HG03354 (cell line): ENCODE measurements at regions not wholly inside any gene's neighbourhood (a gene's known extent, or its start where the extent isn't known, plus 50 kb on each side); places are given as distances from the start of the nearest gene placed in this dataset.

Experiments used
- ATAC-seq: cut with Tn5 transposase; IDR thresholded peaks from one replicate; pipeline ENCODE4 v1.9.1; 2021; ENCODE audit warnings: mild to moderate bottlenecking; ENCODE audit not compliant: unreplicated experiment, poor library complexity, severe bottlenecking

DNA sequence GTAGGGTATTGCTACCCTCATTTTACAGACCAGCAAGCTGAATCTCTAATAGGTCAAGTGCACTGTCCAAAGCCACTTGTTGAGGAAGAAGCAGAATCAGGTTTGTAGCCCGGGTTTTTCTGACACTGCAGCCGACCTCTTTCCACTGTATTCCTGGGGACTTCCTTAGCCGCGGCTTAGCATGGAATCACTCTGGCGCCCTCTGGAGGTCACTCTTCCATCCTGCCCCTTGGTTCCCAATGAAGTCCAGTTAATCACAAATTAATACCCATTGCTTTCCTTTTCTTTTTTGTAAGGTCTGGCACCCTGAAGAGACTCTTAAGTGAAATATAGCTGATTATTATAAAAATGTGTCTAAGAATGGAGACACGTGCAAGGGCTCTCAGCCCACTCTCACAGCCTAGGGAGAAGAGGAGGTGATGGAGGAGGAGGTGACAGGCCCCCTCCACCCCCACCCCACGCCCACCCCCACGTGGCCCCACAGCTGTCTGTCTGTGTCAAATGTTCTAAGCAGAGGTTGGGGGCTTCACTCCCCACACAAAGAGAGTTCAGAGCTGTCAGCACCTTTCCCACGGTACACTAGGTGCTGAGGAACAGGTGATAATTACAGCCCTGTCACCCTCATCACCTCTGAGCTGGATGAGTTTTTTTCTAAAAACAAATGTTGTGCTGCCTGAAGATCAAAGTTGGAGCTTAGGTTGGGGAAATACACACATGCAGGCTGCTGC lies 57.7 kb upstream of the DRD2 start:
- no peak for ATAC-seq

DNA sequence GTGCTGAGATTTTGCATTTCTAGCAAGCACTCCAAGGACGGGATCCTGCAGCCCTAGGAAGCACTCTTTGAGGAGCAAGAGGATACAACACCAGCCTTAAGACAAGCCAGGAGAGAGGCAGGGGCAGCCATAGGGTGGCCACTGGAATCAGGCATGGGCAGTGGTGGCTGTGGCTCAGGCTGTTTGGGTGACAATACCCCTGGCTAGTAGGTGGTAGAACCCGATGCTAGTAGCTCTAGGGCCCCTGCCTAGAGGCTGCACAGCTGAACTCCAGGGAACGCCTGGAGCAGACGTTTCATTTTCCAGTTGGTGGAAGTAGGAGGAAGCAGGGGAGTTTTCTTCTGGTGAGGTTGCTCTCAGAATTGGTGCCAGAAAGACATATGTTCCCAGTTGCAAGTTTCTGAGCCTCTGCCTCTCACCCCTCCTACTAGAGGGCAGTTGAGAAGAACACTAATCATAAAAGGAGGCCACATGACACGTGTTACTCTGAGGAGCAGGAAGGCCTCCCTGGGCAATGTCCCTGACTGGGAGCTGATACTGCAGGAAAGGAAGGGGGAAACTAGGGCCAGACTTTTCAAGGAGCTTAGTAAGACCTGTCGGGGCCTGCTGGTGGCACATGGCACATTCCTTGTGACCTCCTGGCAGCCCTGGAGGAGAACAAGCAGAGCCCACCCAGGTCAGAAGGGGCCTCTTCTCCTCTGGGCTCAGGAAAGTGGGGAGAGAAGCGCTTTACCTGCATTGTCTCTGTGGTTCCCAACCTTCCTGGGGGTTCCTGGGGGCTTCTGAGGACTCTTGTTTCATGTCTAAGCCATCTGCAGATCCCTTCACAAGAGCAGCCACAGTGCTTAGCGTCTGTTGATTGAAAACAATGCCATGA lies 56.6 kb upstream of the DRD2 start:
- no peak for ATAC-seq

DNA sequence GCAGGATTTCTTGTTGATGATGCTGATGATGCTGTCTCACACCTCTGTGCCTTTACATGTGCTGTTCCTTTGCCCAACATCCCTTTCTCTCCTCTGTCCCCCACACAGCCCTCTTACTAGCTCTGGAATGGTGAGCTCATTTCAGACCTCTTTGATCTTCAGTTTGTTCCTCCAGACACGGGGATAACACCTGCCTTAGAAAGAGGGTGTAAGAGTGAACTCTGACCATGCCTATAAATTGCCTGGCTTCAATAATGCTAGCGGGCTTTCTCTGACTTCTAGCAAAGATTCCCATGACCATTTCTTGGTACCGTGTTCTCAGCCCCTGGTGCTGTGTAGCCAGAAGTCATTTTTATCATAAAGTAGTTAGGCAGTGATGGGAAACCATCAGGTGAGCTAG lies 55.9 kb upstream of the DRD2 start:
- ATAC-seq: no peak

DNA sequence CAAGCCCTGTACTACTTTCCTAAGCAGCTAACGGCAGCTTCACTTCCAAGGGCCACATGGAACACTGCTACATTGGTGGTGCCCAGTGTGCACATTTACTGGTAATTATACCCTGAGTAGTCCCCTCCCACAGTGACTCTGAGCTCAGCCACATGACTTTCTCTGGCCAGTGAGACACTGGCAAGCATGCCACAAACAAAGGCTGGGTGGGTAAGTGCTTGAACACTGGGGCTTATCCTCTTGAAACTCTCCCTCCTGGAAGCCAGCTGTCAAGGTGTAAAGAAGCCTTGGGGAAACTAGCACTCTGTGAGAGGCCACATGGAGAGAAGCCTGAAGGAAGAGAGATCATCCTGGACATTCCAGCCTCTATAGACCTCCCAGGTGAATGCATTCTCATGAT lies 54.4 kb upstream of the DRD2 start:
- ATAC-seq: no peak

DNA sequence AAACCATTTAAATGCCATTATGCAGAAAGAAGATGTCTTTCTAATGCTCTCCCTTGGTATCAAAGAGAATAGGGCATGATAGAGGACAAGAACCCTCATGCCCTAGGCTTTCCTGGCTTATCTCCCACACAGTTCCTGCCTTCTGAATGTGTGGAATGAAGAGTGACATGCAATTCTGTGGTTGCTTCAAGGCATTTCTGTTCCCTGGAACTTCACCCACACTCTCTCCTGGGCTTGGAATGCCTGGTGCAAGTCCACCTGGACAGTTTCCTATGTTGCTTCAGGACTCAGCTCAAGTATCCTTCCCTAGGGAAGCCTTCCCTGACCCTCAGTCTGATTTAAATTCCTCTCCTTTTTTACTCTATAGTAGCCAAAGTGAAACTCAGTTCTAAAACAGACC lies 53.8 kb upstream of the DRD2 start:
- ATAC-seq: no peak

DNA sequence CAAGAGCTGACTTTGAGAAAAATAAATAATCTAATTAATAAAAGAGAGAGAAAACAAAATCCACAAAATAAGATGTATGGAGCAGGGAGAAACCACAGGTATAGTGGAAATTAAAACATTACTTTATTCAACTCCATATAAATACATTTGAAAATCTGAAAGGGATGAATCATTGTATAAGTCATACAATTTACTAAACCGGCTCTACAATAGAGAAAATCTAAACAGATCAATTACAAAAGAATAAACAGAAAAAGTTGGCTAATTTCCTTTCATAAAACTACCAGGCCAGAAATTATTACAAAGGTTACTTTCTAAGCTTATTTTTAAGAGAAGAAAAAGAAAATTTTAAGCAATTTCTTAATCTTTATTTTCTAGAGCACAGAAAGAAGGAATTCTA lies 51.3 kb upstream of the DRD2 start:
- no peak for ATAC-seq
